ENCODE measurements at regions not wholly inside any gene's neighbourhood (a gene's known extent, or its start where the extent isn't known, plus 50 kb on each side); places are given as distances from the start of the nearest gene placed in this dataset.
A peak's percentile ranks its signal among the peaks of the same experiment; 100 is the strongest.

- DNase-seq = no peak
Observed at GRCh38 chr10:6343305-6344010, 140.7 kb downstream of the PFKFB3 start.

GRCh38 chr10:6345404-6345803 lies 142.7 kb downstream of the PFKFB3 start:
- DNase-seq = no peak

DNA sequence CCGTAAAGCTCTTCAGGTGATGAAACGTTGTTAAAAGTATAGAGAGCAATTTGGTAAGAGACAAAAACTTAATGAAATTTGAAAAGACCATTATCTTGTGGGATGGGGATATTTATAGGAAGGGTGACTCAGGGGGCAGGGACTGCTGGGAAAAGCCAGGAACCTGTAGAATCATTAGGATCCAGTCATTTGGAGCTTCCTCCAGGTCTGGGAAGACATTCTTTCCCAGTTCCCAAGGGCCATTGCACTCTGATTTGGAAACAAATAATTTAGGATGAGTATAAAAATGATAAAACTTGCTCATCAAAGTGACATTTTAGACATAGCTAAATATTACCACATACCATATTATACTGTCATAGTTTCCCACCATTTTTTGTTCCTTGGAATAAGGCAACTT lies 143.9 kb downstream of the PFKFB3 start:
- no peak for DNase-seq

GRCh38 chr10:6347391-6347951 lies 144.7 kb downstream of the PFKFB3 start:
- DNase-seq = peak; percentile 63

GRCh38 chr10:6348096-6348874 lies 145.6 kb downstream of the PFKFB3 start:
- DNase-seq = peak; percentile 81

DNA sequence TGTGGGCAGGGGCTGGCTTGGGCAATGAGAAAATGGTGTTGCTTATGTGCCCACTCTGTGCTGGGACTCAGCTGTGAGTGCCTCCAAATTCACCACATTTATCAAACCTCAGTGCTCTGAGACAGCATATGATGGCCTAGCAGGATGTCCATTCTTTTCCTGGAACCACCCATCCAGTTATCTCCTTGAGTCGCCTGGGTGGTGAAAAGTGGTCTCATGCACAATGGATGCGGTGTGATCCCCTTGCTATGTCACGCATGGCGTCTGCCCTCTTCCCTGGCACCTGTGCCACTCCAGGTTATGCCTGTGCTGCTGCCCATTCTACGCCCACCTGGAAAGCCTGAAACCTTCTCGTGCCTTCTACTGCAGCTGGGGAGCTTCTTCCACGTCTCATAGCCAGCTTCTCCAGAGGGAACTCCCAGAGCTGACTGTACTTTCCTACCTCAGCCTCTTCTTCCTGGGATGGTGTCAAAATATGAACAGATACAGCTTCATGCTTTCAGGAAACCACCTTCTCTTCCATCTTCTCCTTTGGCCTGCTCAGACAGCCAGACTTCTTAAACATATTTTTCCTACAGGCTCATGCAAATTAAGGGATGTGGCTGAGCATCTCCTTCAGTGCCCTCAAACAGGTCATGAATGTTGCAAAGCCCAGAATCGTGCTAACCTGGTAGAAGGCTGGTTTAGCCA lies 147.3 kb downstream of the PFKFB3 start:
- DNase-seq = no peak

- no peak for DNase-seq
Observed at GRCh38 chr10:6350609-6351008, 147.9 kb downstream of the PFKFB3 start.

DNA sequence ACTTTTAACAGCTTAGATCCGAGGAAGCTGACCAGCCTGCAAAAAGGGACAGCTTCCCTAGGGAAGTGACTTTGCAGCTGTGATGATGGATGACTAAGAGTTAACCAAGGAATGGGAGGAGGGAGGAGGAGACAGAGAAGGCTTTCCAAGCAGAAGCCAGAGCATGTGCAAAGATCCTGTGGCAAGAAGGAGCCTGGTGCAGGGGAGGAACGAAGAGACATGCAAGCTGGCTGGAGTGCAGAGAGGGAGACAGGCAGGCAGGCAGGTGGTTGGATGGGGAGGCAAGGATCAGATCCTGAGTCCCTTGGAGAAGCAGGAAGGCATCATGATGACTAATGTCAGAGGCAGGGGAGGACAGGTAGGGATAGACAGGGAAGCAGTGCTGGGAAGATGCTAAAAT lies 148.8 kb downstream of the PFKFB3 start:
- DNase-seq = no peak

- DNase-seq = no peak
Observed at GRCh38 chr10:6353526-6353925, 150.8 kb downstream of the PFKFB3 start.

DNA sequence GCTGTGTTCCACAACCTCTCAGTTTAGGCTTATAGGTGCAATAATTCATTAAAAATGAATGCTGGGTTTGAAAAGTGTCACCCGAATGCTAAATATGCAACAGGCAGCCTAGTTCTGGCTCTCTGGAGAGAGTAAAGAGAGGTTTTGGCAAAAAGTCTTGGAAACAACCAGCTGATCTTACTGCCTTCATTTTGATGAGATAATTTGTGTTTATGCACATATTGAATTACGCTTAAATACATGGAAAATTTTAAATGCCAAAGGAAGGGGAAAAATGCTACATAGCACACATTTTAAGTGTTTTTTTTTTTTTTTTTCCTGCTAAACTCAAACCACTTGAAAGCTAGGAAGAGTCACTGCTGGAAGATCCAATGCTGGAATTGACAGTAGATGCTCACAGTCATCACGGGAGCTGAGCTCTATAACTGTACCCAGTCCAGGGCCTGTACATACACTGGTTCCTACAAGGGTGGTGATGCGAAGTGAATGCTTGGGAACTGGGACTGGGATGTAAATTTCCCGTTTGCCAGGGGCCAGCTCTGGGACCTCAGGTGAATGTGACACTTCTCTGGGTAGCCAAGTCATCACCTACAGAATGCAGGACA lies 151.5 kb downstream of the PFKFB3 start:
- no peak for DNase-seq

DNA sequence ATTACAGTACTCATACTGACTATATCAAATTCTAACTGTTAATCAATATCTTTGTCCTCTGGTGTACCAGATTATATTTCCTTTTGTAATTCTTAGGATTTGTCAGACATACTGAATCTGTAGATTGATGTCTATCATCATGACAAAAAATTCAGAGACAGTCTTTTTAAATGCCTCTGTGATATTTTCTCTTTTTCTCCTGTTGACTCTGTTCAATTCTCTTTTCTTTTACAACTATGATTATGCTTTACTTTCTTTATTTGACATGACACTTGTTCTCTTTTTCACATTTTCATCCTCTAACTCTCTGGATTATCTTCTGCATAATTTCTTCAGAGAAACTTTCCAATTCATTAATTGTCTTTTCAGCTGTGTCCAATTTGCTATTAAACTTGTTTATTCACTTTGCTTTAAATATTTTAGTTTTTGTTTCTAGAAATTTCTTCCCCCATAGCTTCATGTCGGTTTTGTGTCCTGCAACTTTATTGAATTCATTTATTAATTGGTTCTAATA lies 153.6 kb downstream of the PFKFB3 start:
- DNase-seq = no peak

DNA sequence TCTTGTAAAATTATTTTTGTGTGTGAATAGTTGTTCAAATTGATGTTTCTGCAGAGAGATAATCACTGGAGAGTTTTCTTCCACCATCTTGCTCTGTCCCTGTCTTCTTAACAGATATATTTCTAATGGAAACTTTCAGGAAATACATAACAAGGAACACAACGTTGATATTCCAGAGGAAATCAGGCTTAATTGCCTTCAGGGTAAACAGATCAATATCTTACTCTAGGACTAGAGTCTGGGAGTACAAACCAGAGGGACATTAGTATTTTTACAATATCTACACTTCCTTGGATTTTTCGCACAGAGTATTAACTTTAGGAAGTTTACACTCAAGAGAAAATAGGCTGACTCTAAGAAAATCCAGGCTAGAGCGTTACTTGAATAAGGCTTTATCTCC lies 159.1 kb downstream of the PFKFB3 start:
- no peak for DNase-seq

DNA sequence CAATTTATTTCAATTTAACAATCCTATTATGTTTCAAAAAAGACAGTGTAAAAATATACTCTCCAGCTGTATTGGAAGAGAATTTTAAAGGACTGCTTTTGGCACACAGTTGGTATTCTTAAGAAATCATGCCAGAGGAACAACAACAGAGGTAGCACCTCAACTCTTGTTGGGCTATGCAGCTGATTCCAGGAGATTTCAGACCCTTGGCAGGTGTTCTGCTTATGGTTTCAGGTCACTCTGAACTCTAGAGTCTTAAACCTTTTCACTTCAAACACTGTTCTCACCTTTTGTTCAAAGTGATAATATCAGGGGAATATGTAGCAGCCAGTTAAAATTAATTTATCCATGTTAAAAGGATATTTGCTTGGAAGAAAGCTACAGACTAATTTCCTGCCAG lies 160.1 kb downstream of the PFKFB3 start:
- DNase-seq = no peak

DNA sequence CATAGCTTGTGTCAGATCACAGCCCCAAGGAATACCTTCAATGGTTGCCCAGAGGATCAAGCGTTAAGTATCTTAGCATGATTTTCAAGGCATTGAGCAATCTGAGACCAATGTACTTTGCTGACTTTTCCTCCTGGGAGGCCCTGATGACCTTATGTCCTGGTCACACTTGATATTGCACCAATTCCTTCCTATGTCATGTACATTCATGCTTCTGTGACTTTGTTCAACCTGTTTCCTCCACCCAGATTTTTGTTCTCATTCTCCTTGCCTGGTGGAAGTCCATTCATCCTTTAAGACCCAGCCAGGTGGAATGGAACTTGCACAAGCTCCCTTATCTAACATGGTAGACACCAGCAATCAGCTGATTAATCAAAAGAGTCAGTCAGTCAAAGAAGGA lies 160.8 kb downstream of the PFKFB3 start:
- no peak for DNase-seq

GRCh38 chr10:6364283-6364682 lies 161.6 kb downstream of the PFKFB3 start:
- no peak for DNase-seq

- no peak for DNase-seq
Observed at GRCh38 chr10:6364893-6365292, 162.2 kb downstream of the PFKFB3 start.

GRCh38 chr10:6365384-6365783 lies 162.7 kb downstream of the PFKFB3 start:
- no peak for DNase-seq

All from CD4-positive, alpha-beta T cell treated with Interleukin-12 subunit alpha and Interleukin-12 subunit beta, for 1 hour (primary cell).